ENCODE measurements at regions not wholly inside any gene's neighbourhood (a gene's known extent, or its start where the extent isn't known, plus 50 kb on each side); places are given as distances from the start of the nearest gene placed in this dataset.
A peak's percentile ranks its signal among the peaks of the same experiment; 100 is the strongest.

DNA sequence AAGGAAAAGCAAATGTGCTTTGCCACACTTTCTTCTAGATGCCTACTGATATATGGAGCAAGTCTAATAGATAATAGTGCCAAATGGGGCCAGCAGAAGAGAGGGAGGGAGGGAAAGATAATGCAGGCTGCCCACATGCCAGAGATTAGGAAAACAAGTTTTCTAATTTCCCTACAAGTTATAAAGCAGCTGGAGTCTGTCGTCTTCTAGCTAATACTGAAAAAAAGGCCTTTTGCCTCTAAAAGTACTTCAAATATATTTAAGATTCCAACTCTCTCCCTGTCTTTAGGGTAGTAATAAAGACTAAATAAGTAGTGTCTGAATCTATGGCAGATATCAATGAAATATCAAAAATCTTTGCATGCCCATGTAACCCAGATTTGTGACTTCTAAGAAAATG is 632.0 kb upstream of the MIR17HG start:
- H3K4me1 ChIP-seq, result peaks cover 0 to 17% (median 0%) of the 10 kb centered on the region in 9 donors
- H3K27ac ChIP-seq, result no peak overlapping the region
- 63 to 77% methylated on average over 1 of the region's 1 CpG for WGBS, 2 donors
- no peak overlapping the region for H3K4me3 ChIP-seq
- ATAC-seq (no peak), DNase-seq (no peak)
- H3K9me3 ChIP-seq, result no peaks in the 10 kb centered on the region
- H3K36me3 ChIP-seq, result no peaks in the 10 kb centered on the region
- no peaks in the 10 kb centered on the region for H3K27me3 ChIP-seq
- no peak for TF ChIP-seq CTCF (IDR thresholded peaks at IDR 0.05)
- intact Hi-C loops (cut with DNase I), result loop anchor here in 1 of 10 donors (10.0 kb wide), 1 partner anchor 79 kb away; no protein-coding TSS in a partner anchor

DNA sequence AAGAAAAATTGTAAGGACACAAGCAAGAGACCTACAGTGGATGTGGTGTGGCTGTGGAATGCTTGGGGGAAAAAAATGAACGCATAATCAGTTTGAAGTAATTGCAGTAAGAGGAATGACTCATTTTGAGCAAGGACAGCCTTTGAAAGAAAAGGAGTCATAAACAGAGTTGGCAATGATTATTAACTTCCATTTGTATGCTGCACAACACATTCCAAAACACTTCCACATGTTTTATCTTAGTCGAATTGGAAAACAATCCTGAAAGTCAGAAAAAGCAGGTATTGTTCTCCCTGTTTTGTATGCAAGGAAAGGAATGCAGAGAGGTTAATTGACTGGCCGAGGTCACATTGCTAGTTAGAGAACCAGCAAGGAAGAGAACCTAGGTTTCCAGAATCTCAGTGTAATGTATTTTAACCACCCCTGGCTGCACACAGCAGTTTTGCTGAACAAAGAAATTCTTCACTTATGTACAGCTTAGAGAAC is 630.0 kb upstream of the MIR17HG start:
- ATAC-seq, result peak in 3 of 8 donors; percentile 30 to 79 (median 33)
- Histone ChIP-seq H3K4me3 (no peak overlapping the region), H3K27me3 (no peaks in the 10 kb centered on the region), H3K36me3 (no peaks in the 10 kb centered on the region), H3K4me1 (peaks cover 0 to 17% (median 0%) of the 10 kb centered on the region in 9 donors), H3K9me3 (no peaks in the 10 kb centered on the region), H3K27ac (no peak overlapping the region)
- DNase-seq, result no peak
- 21 to 32% methylated on average over 3 of the region's 3 CpGs for WGBS, 2 donors
- intact Hi-C loops (cut with DNase I), result loop anchor here in 1 of 10 donors (10.0 kb wide), 1 partner anchor 77 kb away; no protein-coding TSS in a partner anchor
- TF ChIP-seq CTCF (IDR thresholded peaks at IDR 0.05), result no peak

DNA sequence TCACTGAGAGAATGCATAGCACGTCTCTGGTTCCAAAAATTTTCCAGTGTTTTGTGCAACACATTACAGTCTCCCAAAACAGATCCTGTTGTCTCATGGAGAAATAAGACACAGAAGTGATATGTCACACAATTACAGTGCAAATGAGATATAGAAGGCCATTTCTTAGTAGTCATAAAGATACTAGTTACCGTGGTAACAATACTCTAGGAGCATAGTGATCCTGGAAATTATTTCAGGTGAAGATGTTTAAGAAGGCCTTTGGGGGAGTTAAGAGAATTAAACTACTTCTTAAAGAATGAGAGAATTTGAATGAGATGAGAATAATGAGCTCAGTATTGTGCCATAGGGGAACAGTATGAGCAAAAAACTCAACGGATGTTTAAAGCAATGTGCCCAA is 628.0 kb upstream of the MIR17HG start:
- no peak overlapping the region for H3K27ac ChIP-seq
- H3K27me3 ChIP-seq, result no peaks in the 10 kb centered on the region
- H3K4me3 ChIP-seq, result no peak overlapping the region
- DNase-seq (no peak), ATAC-seq (no peak)
- no peaks in the 10 kb centered on the region for H3K36me3 ChIP-seq
- WGBS, 2 donors, result 80 to 86% methylated on average over 3 of the region's 3 CpGs
- peaks cover 0 to 17% (median 0%) of the 10 kb centered on the region in 9 donors for H3K4me1 ChIP-seq
- TF ChIP-seq CTCF (IDR thresholded peaks at IDR 0.05), result no peak
- intact Hi-C loops (cut with DNase I), result loop anchor here in 1 of 10 donors (10.0 kb wide), 1 partner anchor 75 kb away; no protein-coding TSS in a partner anchor
- no peaks in the 10 kb centered on the region for H3K9me3 ChIP-seq

- ATAC-seq, result no peak
- intact Hi-C loops (cut with DNase I), result no loop called here
- no peak for DNase-seq
- 54 to 58% methylated on average over 3 of the region's 3 CpGs for WGBS, 2 donors
- peaks cover 0 to 11% (median 0%) of the 10 kb centered on the region in 9 donors for H3K4me1 ChIP-seq
- no peaks in the 10 kb centered on the region for H3K9me3 ChIP-seq
- no peaks in the 10 kb centered on the region for H3K36me3 ChIP-seq
- H3K27ac ChIP-seq, result no peak overlapping the region
- TF ChIP-seq CTCF (IDR thresholded peaks at IDR 0.05), result no peak
- no peaks in the 10 kb centered on the region for H3K27me3 ChIP-seq
- H3K4me3 ChIP-seq, result no peak overlapping the region
Observed at GRCh38 chr13:90721937-90722336, 625.5 kb upstream of the MIR17HG start.

All from heart right ventricle (tissue), 16 donors.